NCI-H460 (cell line): ENCODE measurements at regions not wholly inside any gene's neighbourhood (a gene's known extent, or its start where the extent isn't known, plus 50 kb on each side); places are given as distances from the start of the nearest gene placed in this dataset.
A peak's percentile ranks its signal among the peaks of the same experiment; 100 is the strongest.
"Not testable (repeated sequence)": the region's sequence is repeated elsewhere in the genome, so short reads cannot be mapped to it uniquely, and the experiment has no call there.

ENCODE experiments used
- DNase-seq: peaks from one replicate; pipeline ENCODE4 v3.0.0-alpha.2; 2016; ENCODE audit warnings: low read depth; ENCODE audit errors: extremely low read depth

GRCh38 chr11:121873766-121874165 is 242.2 kb downstream of the BLID start:
- no peak for DNase-seq

GRCh38 chr11:121872356-121872755 is 243.7 kb downstream of the BLID start:
- DNase-seq = no peak

GRCh38 chr11:121870206-121871045 is 245.6 kb downstream of the BLID start:
- no peak for DNase-seq

- no peak for DNase-seq
Observed at GRCh38 chr11:121869478-121869877, 246.5 kb downstream of the BLID start.

- no peak for DNase-seq
Observed at GRCh38 chr11:121866754-121867153, 249.3 kb downstream of the BLID start.

- DNase-seq = no peak
Observed at GRCh38 chr11:121864660-121865059, 251.4 kb downstream of the BLID start.

- no peak for DNase-seq
Observed at GRCh38 chr11:121863126-121863525, 252.9 kb downstream of the BLID start.

GRCh38 chr11:121855138-121855537 is 260.9 kb downstream of the BLID start:
- not testable (repeated sequence) for DNase-seq

- DNase-seq = no peak
Observed at GRCh38 chr11:121844016-121844415, 272.0 kb downstream of the BLID start.

GRCh38 chr11:121842192-121842585 is 273.8 kb downstream of the BLID start:
- DNase-seq = no peak

- no peak for DNase-seq
Observed at GRCh38 chr11:121841487-121842191, 274.4 kb downstream of the BLID start.

- no peak for DNase-seq
Observed at GRCh38 chr11:121839781-121840180, 276.2 kb downstream of the BLID start.

- DNase-seq = no peak
Observed at GRCh38 chr11:121838571-121838970, 277.4 kb downstream of the BLID start.

- DNase-seq = no peak
Observed at GRCh38 chr11:121833970-121834369, 282.0 kb downstream of the BLID start.

- peak; percentile 36 for DNase-seq
Observed at GRCh38 chr11:121829159-121829643, 286.8 kb downstream of the BLID start.

- no peak for DNase-seq
Observed at GRCh38 chr11:121814962-121815361, 301.1 kb downstream of the BLID start.

- DNase-seq = no peak
Observed at GRCh38 chr11:121814296-121814695, 301.7 kb downstream of the BLID start.

- DNase-seq = no peak
Observed at GRCh38 chr11:121810291-121810690, 305.7 kb downstream of the BLID start.

GRCh38 chr11:121808096-121808495 is 307.9 kb downstream of the BLID start:
- no peak for DNase-seq

GRCh38 chr11:121807051-121807450 is 309.0 kb downstream of the BLID start:
- no peak for DNase-seq

- no peak for DNase-seq
Observed at GRCh38 chr11:121802542-121802941, 313.5 kb downstream of the BLID start.

- no peak for DNase-seq
Observed at GRCh38 chr11:121801781-121802180, 314.2 kb downstream of the BLID start.
